ENCODE measurements at regions not wholly inside any gene's neighbourhood (a gene's known extent, or its start where the extent isn't known, plus 50 kb on each side); places are given as distances from the start of the nearest gene placed in this dataset.

DNA sequence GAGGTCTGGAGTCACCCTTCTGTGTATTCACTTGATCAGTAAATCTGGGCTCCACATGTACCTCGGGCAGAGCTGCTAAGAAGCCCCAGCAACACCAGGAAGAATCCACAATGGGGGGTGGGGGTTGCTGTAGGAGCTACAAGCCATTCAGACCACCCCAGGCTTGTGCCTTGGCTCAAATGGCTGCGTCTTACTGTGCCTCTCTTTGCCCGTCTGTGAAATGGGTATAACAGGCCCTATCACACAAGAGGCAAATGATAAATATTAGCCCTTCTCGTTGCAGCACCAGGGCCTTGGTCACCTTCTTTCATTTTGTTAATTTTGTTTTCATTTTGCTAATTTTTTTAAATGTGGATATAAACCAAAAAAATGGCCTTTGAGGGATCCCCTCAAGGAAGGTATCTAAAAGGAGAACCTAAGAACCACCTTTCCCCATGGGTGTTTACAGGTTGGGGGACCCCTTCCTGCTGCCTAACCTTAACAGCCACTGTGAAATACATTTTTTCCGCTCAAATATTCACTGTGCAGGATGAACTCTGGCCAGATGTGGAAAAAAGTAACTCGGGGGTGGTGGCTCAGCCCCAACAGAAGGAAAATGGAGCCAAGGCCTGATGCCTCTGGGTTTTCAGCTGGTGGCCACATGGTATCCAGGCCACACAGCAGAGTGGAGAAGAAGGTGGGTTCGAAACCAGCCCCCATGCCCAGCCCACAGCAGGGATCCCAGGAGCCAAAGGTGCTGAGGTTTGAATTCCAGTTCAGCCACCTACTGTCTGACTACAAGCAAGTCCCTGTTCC is 284.0 kb downstream of the MN1 start:
- peaks cover 4% of the 10 kb centered on the region for H3K4me1 ChIP-seq
- no peak overlapping the region for H3K4me3 ChIP-seq
- H3K27ac ChIP-seq, result no peak overlapping the region
- H3K9me3 ChIP-seq, result no peaks in the 10 kb centered on the region
- intact Hi-C loops (cut with DNase I), result no loop called here
- no peaks in the 10 kb centered on the region for H3K27me3 ChIP-seq
- DNase-seq (ENCODE audit: extremely low spot score in 2 of 2), result no peak
- TF ChIP-seq POLR2AphosphoS5 (IDR thresholded peaks at IDR 0.05; ENCODE audit: insufficient read depth in 1 of 2, low read depth in 1 of 2) (no peak), POLR2A (IDR thresholded peaks at IDR 0.05) (no peak)
- TF ChIP-seq, protein P1, sequence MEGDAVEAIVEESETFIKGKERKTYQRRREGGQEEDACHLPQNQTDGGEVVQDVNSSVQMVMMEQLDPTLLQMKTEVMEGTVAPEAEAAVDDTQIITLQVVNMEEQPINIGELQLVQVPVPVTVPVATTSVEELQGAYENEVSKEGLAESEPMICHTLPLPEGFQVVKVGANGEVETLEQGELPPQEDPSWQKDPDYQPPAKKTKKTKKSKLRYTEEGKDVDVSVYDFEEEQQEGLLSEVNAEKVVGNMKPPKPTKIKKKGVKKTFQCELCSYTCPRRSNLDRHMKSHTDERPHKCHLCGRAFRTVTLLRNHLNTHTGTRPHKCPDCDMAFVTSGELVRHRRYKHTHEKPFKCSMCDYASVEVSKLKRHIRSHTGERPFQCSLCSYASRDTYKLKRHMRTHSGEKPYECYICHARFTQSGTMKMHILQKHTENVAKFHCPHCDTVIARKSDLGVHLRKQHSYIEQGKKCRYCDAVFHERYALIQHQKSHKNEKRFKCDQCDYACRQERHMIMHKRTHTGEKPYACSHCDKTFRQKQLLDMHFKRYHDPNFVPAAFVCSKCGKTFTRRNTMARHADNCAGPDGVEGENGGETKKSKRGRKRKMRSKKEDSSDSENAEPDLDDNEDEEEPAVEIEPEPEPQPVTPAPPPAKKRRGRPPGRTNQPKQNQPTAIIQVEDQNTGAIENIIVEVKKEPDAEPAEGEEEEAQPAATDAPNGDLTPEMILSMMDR (IDR thresholded peaks at IDR 0.05), result no peak
- no peaks in the 10 kb centered on the region for H3K36me3 ChIP-seq

DNA sequence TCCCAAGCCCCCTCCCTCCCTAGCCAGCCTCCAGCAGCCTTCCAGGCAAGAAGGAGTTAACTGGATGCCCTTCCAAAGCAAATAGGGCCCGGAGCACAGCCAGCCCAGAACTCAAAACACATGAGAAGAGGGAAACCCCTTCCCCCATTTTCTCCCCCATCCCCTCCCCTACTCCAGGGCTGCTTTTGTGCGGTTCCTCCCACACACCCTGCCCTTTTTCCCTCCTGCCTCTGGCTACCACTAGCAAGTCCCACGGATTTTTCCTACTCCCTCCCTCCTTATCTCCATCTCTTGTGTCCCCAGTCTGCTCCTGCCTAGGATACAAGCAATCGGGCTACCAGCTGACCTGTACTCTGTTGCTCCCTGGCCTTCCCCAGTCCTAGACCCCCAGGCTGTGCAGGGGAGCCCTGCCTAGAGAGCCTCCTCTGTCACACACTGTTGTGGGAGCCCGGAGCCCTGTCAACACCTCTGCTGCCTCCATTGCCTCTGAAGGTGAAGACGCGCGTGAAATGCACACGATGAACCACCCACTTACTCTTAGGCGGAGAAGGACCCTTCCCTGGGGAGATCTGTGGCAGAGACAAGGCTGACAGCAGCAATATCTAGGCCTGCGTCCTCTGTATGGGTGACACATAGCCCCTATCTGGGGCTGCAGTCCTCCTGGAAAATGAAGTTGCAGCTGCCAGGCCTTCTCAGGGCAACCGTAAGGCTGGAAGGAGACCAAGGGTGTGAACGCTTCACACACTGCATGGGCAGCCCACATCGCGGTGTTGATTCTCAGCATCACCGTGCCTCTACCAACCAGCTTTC is 282.8 kb downstream of the MN1 start:
- Histone ChIP-seq H3K4me1 (peaks cover 4% of the 10 kb centered on the region), H3K27me3 (no peaks in the 10 kb centered on the region), H3K36me3 (no peaks in the 10 kb centered on the region), H3K4me3 (no peak overlapping the region), H3K27ac (no peak overlapping the region), H3K9me3 (no peaks in the 10 kb centered on the region)
- intact Hi-C loops (cut with DNase I), result no loop called here
- DNase-seq (ENCODE audit: extremely low spot score in 2 of 2), result no peak
- TF ChIP-seq, protein P1 (IDR thresholded peaks at IDR 0.05), result no peak
- TF ChIP-seq POLR2AphosphoS5 (IDR thresholded peaks at IDR 0.05; ENCODE audit: insufficient read depth in 1 of 2, low read depth in 1 of 2), result no peak
- TF ChIP-seq POLR2A (IDR thresholded peaks at IDR 0.05), result no peak

DNA sequence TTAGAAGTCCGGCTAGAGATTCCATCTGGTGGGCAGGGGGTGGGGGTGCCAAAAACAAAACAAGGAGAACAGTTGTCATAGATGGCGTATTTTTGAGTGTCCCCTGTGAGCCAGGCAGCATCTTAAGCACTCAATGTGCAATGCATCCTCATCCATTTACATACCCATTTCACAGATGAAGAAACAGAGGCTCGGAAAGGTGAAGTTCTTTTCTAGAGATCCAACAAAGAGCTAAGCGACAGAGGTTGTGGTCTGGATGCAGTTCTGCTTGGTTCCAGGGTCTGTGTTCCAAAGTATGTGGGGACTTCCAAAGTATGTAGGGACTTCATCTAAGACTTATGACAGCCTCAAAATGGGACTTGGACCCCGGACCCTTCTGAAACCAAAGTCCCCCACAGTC is 277.8 kb downstream of the MN1 start:
- H3K4me3 ChIP-seq, result no peak overlapping the region
- H3K36me3 ChIP-seq, result no peaks in the 10 kb centered on the region
- no peaks in the 10 kb centered on the region for H3K4me1 ChIP-seq
- intact Hi-C loops (cut with DNase I), result no loop called here
- DNase-seq (ENCODE audit: extremely low spot score in 2 of 2), result no peak
- no peak overlapping the region for H3K27ac ChIP-seq
- TF ChIP-seq, protein P1 (IDR thresholded peaks at IDR 0.05), result no peak
- no peak for TF ChIP-seq POLR2A (IDR thresholded peaks at IDR 0.05)
- no peak for TF ChIP-seq POLR2AphosphoS5 (IDR thresholded peaks at IDR 0.05; ENCODE audit: insufficient read depth in 1 of 2, low read depth in 1 of 2)
- H3K27me3 ChIP-seq, result no peaks in the 10 kb centered on the region
- H3K9me3 ChIP-seq, result no peaks in the 10 kb centered on the region

DNA sequence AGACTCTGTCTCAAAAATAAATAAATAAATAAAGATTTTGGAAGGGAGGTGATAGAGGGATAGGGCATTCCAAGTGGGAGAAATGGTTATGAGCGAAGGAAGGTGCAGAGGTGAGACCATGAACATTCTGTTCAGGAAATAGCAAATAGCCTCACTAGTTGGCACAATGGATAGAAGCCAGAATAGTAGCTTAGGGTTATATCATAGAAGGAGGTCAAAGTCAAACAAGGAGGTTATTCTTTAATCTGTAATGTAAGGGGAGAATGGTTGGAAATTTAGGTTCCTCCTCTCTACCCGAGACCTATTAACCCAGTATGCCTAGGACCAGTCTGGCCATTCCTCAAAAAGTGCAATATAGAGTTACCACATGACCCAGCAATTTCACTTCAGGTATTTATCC is 275.8 kb downstream of the MN1 start:
- Histone ChIP-seq H3K4me1 (no peaks in the 10 kb centered on the region), H3K9me3 (no peaks in the 10 kb centered on the region), H3K27me3 (no peaks in the 10 kb centered on the region), H3K27ac (no peak overlapping the region), H3K4me3 (no peak overlapping the region), H3K36me3 (no peaks in the 10 kb centered on the region)
- intact Hi-C loops (cut with DNase I), result no loop called here
- TF ChIP-seq, protein P1 (IDR thresholded peaks at IDR 0.05), result no peak
- TF ChIP-seq POLR2A (IDR thresholded peaks at IDR 0.05) (no peak), POLR2AphosphoS5 (IDR thresholded peaks at IDR 0.05; ENCODE audit: insufficient read depth in 1 of 2, low read depth in 1 of 2) (no peak)
- DNase-seq (ENCODE audit: extremely low spot score in 2 of 2), result no peak

DNA sequence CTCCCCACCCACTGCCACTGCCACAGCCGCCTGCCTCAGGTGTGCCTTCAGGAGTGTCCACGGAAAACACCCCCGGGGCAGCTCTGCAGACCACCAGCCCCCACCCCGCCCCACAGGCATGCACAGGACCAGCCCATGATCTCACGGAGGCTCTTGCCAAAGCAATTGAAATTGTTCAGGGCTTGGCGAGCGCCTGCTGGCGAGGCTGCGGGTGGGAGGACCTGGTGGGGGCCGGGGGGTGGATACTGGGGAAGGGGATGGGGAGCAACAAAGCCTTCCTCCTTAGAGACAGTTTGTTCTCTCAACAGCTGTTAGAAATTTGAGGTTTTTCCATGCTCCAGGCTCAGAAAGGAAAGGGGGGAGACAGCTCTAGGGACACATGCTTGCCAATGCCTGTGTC is 274.7 kb downstream of the MN1 start:
- Histone ChIP-seq H3K4me1 (no peaks in the 10 kb centered on the region), H3K27me3 (no peaks in the 10 kb centered on the region), H3K9me3 (no peaks in the 10 kb centered on the region), H3K27ac (no peak overlapping the region), H3K36me3 (no peaks in the 10 kb centered on the region), H3K4me3 (no peak overlapping the region)
- DNase-seq (ENCODE audit: extremely low spot score in 2 of 2), result no peak
- TF ChIP-seq, protein P1 (IDR thresholded peaks at IDR 0.05), result no peak
- TF ChIP-seq POLR2A (IDR thresholded peaks at IDR 0.05), result no peak
- no peak for TF ChIP-seq POLR2AphosphoS5 (IDR thresholded peaks at IDR 0.05; ENCODE audit: insufficient read depth in 1 of 2, low read depth in 1 of 2)
- intact Hi-C loops (cut with DNase I), result no loop called here

Data from vagina (tissue), 2 donors.